RWPE1 (cell line): ENCODE measurements at regions not wholly inside any gene's neighbourhood (a gene's known extent, or its start where the extent isn't known, plus 50 kb on each side); places are given as distances from the start of the nearest gene placed in this dataset.

Experiments
- CTCF ChIA-PET: fragments of 350-600 bp; sonication (Branson Sonifier 250); formaldehyde crosslinking; extraction: SDS; loops from one replicate; lab custom pipeline; 2021; lab: Yijun Ruan, JAX
- POLR2A ChIA-PET: fragments of 400-600 bp; formaldehyde crosslinking; extraction: SDS; loops from one replicate; lab custom pipeline; 2020; ENCODE audit warnings: antibody characterized with exemption; ENCODE audit not compliant: low non-redundant PET; lab: Yijun Ruan, JAX
- DNase-seq: peaks from one replicate; pipeline ENCODE4 v3.0.0; 2012; ENCODE audit warnings: low spot score
- H3K27ac ChIP-seq: fragments of 450-650 bp; 2 replicates; pipeline ENCODE4 v1.5.1; 2017
- CTCF ChIP-seq: fragments of 450-650 bp; conservative IDR thresholded peaks from 2 replicates; pipeline ENCODE4 v1.5.1; 2017; ENCODE audit warnings: low read depth, mild to moderate bottlenecking

- ChIA-PET POLR2A (interaction anchor here (0.7 to 2.0 kb wide), 4 partner anchors 32 to 221 kb away, joined by 3 to 15 read pairs (median 3); no protein-coding TSS in a partner anchor), CTCF (interaction anchor here (0.8 to 1.3 kb wide), 5 partner anchors 11 to 231 kb away, joined by 3 read pairs; no protein-coding TSS in a partner anchor)
- 0 out of 2 replicates have a peak, but pooled peaks have one; percentile 16 for TF ChIP-seq CTCF
- DNase-seq, result peak; percentile 54
- H3K27ac ChIP-seq, result peak overlapping the region; percentile 97
These were observed 77.5 kb upstream of the IFNE start for GRCh38 chr9:21559402-21560280.

DNA sequence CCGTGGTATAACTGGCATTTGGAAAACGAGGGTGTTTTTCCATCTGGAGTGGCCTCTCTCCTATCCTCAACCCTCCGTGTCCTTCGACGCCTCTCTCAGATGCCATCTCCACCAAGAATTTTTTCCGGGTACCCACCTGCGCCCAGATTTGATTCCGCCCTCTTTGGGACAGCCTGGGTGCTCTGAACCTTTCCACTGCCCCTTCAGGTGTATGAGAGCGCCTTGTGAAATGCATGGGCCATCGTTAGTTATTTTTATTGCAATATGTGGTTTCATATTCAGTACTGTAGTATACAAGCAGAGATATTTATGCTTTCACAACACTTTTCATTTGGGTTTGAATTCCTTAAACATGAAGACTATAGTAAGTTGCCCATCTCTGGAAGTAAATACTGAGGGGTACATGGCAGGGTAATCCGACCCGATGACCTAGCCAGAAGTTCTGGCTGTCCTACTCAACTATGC, 78.2 kb upstream of the IFNE start:
- H3K27ac ChIP-seq, result peak overlapping the region; percentile 97
- DNase-seq, result no peak
- ChIA-PET POLR2A (interaction anchor here (0.7 to 2.0 kb wide), 2 partner anchors 123 to 221 kb away, joined by 3 to 15 read pairs; no protein-coding TSS in a partner anchor), CTCF (interaction anchor here (1.3 kb wide), 1 partner anchor 31 kb away, joined by 3 read pairs; no protein-coding TSS in a partner anchor)
- no peak for TF ChIP-seq CTCF

GRCh38 chr9:21561502-21561901, 79.4 kb upstream of the IFNE start:
- no peak overlapping the region for H3K27ac ChIP-seq
- no peak for DNase-seq
- POLR2A ChIA-PET, result no interaction called here
- CTCF ChIA-PET, result interaction anchor here (0.6 to 1.0 kb wide), 4 partner anchors 10 to 127 kb away, joined by 3 to 4 read pairs (median 3); no protein-coding TSS in a partner anchor
- TF ChIP-seq CTCF, result no peak

GRCh38 chr9:21564175-21564574, 82.1 kb upstream of the IFNE start:
- TF ChIP-seq CTCF, result no peak
- CTCF ChIA-PET, result interaction anchor here (0.6 kb wide), 1 partner anchor 918 kb away, joined by 6 read pairs; no protein-coding TSS in a partner anchor
- DNase-seq, result no peak
- H3K27ac ChIP-seq, result no peak overlapping the region
- POLR2A ChIA-PET, result no interaction called here

GRCh38 chr9:21565155-21565554, 83.0 kb upstream of the IFNE start:
- H3K27ac ChIP-seq, result no peak overlapping the region
- DNase-seq, result peak; percentile 59
- CTCF ChIA-PET, result interaction anchor here (0.6 to 0.7 kb wide), 2 partner anchors 20 to 597 kb away, joined by 3 read pairs; no protein-coding TSS in a partner anchor
- POLR2A ChIA-PET, result no interaction called here
- TF ChIP-seq CTCF, result no peak

DNA sequence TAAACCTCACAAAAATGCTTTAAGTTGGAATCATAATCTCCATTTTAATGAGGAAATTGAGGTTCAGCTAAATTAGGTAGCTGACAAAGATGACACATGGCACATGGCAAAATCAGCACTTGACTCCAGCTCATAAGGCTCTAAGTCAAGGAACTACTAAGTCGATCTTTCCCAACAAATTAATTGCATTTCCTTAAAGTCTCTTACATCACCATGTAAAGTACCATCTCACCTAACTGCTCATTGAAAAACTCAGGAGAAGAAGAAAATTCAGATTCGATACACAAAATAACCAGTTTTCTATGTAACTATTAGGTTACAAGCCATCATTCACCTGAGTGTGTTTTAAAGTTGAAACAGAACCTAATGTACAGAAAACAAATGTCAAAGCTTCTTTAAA, 85.8 kb upstream of the IFNE start:
- POLR2A ChIA-PET, result no interaction called here
- TF ChIP-seq CTCF, result no peak
- CTCF ChIA-PET, result interaction anchor here (0.6 to 1.2 kb wide), 5 partner anchors 15 to 221 kb away, joined by 3 to 7 read pairs (median 4); no protein-coding TSS in a partner anchor
- no peak overlapping the region for H3K27ac ChIP-seq
- DNase-seq, result no peak
